WTC11 (cell line): ENCODE measurements at regions not wholly inside any gene's neighbourhood (a gene's known extent, or its start where the extent isn't known, plus 50 kb on each side); places are given as distances from the start of the nearest gene placed in this dataset.
A peak's percentile ranks its signal among the peaks of the same experiment; 100 is the strongest.

Source experiments
- CREM ChIP-seq: sonication (generic); formaldehyde crosslinking; IDR thresholded peaks from 2 replicates; pipeline ENCODE4 v1.8.1; 2022; ENCODE audit warnings: mild to moderate bottlenecking, missing genetic modification reagents, moderate library complexity
- ELF4 ChIP-seq: sonication (generic); formaldehyde crosslinking; IDR thresholded peaks from 2 replicates; pipeline ENCODE4 v1.8.1; 2022; ENCODE audit warnings: low read depth, mild to moderate bottlenecking, moderate library complexity, missing genetic modification reagents
- ETV6 ChIP-seq: sonication (generic); formaldehyde crosslinking; IDR thresholded peaks from 2 replicates; pipeline ENCODE4 v1.8.1; 2022; ENCODE audit warnings: mild to moderate bottlenecking, missing genetic modification reagents
- GABPB1 ChIP-seq: sonication (generic); formaldehyde crosslinking; IDR thresholded peaks from 2 replicates; pipeline ENCODE4 v1.8.1; 2023; ENCODE audit warnings: mild to moderate bottlenecking, missing genetic modification reagents
- HMGA2 ChIP-seq: fragments of 250-450 bp; sonication (Bioruptor Pico); IDR thresholded peaks from 2 replicates; pipeline ENCODE4 v1.4.0; 2021; ENCODE audit warnings: mild to moderate bottlenecking, moderate library complexity
- MYBL2 ChIP-seq: sonication (generic); formaldehyde crosslinking; IDR thresholded peaks from 2 replicates; pipeline ENCODE4 v1.8.1; 2023; ENCODE audit warnings: mild to moderate bottlenecking, moderate library complexity, missing genetic modification reagents
- NFE2L1 ChIP-seq: sonication (generic); formaldehyde crosslinking; IDR thresholded peaks from 2 replicates; pipeline ENCODE4 v1.8.1; 2023; ENCODE audit warnings: missing genetic modification reagents
- NR2C2 ChIP-seq: sonication (generic); formaldehyde crosslinking; IDR thresholded peaks from 2 replicates; pipeline ENCODE4 v1.8.0; 2022; ENCODE audit warnings: mild to moderate bottlenecking, missing genetic modification reagents
- NR3C1 ChIP-seq: sonication (generic); formaldehyde crosslinking; conservative IDR thresholded peaks from 2 replicates; pipeline ENCODE4 v1.8.1; 2023; ENCODE audit warnings: low read depth, mild to moderate bottlenecking, missing genetic modification reagents
- OVOL2 ChIP-seq: fragments of 250-450 bp; sonication (Bioruptor Pico); IDR thresholded peaks from 2 replicates; pipeline ENCODE4 v1.9.0; 2021; ENCODE audit warnings: mild to moderate bottlenecking, borderline replicate concordance
- PRRX2 ChIP-seq: fragments of 250-450 bp; sonication (Bioruptor Pico); IDR thresholded peaks from 2 replicates; pipeline ENCODE4 v1.8.0; 2021; ENCODE audit warnings: mild to moderate bottlenecking
- SMAD3 ChIP-seq: sonication (generic); formaldehyde crosslinking; IDR thresholded peaks from 2 replicates; pipeline ENCODE4 v1.8.0; 2022; ENCODE audit warnings: missing genetic modification reagents, mild to moderate bottlenecking, borderline replicate concordance
- SOX15 ChIP-seq: fragments of 250-450 bp; sonication (Bioruptor Pico); IDR thresholded peaks from 2 replicates; pipeline ENCODE4 v1.9.0; 2021; ENCODE audit warnings: mild to moderate bottlenecking
- USF2 ChIP-seq: sonication (generic); formaldehyde crosslinking; IDR thresholded peaks from 2 replicates; pipeline ENCODE4 v1.8.1; 2023; ENCODE audit warnings: mild to moderate bottlenecking, missing genetic modification reagents, moderate library complexity
- ZMAT4 ChIP-seq: fragments of 250-450 bp; sonication (Bioruptor Pico); IDR thresholded peaks from 2 replicates; pipeline ENCODE4 v1.9.0; 2021; ENCODE audit warnings: mild to moderate bottlenecking
- ZNF281 ChIP-seq: sonication (generic); formaldehyde crosslinking; IDR thresholded peaks from 2 replicates; pipeline ENCODE4 v1.8.0; 2023; ENCODE audit warnings: mild to moderate bottlenecking, missing genetic modification reagents
- ZNF317 ChIP-seq: sonication (generic); formaldehyde crosslinking; IDR thresholded peaks from 2 replicates; pipeline ENCODE4 v1.8.1; 2023; ENCODE audit warnings: low read depth, mild to moderate bottlenecking, moderate library complexity, missing genetic modification reagents, borderline replicate concordance
- ZNF416 ChIP-seq: fragments of 250-450 bp; sonication (Bioruptor Pico); IDR thresholded peaks from 2 replicates; pipeline ENCODE4 v1.9.0; 2021; ENCODE audit warnings: mild to moderate bottlenecking, inconsistent platforms
- ZNF425 ChIP-seq: fragments of 250-450 bp; sonication (Bioruptor Pico); conservative IDR thresholded peaks from 2 replicates; pipeline ENCODE4 v1.9.0; 2021; ENCODE audit warnings: mild to moderate bottlenecking
- ZNF512 ChIP-seq: sonication (generic); formaldehyde crosslinking; IDR thresholded peaks from 2 replicates; pipeline ENCODE4 v1.8.1; 2022; ENCODE audit warnings: missing genetic modification reagents, borderline replicate concordance
- ZNF671 ChIP-seq: fragments of 250-450 bp; sonication (Bioruptor Pico); IDR thresholded peaks from 2 replicates; pipeline ENCODE4 v1.8.0; 2021; ENCODE audit warnings: mild to moderate bottlenecking
- TF ChIP-seq, protein P1 (sequence below): sonication (generic); formaldehyde crosslinking; conservative IDR thresholded peaks from 2 replicates; pipeline ENCODE4 v1.8.1; 2022; ENCODE audit warnings: mild to moderate bottlenecking, missing genetic modification reagents
- TF ChIP-seq, protein P2 (sequence below): fragments of 250-450 bp; sonication (Bioruptor Pico); IDR thresholded peaks from 2 replicates; pipeline ENCODE4 v1.9.0; 2021; ENCODE audit warnings: mild to moderate bottlenecking, borderline replicate concordance
- TF ChIP-seq, protein P3 (sequence below): sonication (generic); formaldehyde crosslinking; IDR thresholded peaks from 2 replicates; pipeline ENCODE4 v1.8.0; 2023; ENCODE audit warnings: missing genetic modification reagents

DNA sequence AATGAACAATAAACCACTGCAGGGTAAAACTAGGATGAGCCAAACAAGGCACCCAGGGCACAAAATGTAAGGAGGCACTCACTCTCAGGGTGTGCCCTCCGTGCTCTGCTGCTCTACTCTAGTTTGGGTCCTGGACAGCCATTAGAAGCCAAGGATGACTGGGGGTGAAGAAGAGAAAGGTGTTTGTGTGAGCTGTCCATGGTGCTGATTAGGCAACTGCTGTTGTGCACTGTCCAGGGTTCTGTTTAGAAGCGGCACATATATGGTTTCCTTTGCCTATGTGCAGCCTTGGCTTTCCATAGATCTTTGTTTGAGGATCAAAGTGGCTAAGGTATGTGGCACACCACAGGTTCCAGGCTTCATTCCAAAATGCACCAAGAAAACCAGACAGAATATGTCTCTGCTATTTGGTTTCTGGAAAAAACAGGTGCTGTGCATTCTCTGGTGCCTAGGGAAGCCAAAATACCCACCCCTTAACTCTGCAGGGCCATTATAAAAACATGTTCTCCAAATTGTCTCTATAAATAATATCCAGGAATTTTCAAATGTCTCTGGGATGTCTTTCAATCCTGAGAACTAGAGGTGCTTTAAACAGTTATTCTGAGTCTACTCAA is 123.5 kb downstream of the CBLN1 start (continued):
- TF ChIP-seq ZMAT4 (CRISPR knock-in tag) (no peak), ETV6 (CRISPR knock-in tag) (peak; percentile 96), SOX15 (CRISPR knock-in tag) (no peak), NR2C2 (CRISPR knock-in tag) (peak; percentile 20; the same call in 1 of the 2 replicates), ZNF512 (peak; percentile 85; the same call in 1 of the 2 replicates), ELF4 (CRISPR knock-in tag) (no peak), PRRX2 (CRISPR knock-in tag) (no peak), ZNF425 (CRISPR knock-in tag) (0 out of 2 replicates have a peak, but pooled peaks have one; percentile 54), OVOL2 (CRISPR knock-in tag) (no peak), USF2 (CRISPR knock-in tag) (no peak), ZNF281 (CRISPR knock-in tag) (peak; percentile 87), ZNF416 (CRISPR knock-in tag) (no peak), NFE2L1 (peak; percentile 97), ZNF317 (CRISPR knock-in tag) (peak; percentile 39; the same call in 1 of the 2 replicates), MYBL2 (CRISPR knock-in tag) (peak; percentile 84), SMAD3 (CRISPR knock-in tag) (peak; percentile 99), HMGA2 (no peak), NR3C1 (CRISPR knock-in tag) (peak; percentile 87; the same call in 1 of the 2 replicates), ZNF671 (CRISPR knock-in tag) (no peak), GABPB1 (peak; percentile 56; the same call in 1 of the 2 replicates), CREM (CRISPR knock-in tag) (peak; percentile 90; the same call in 1 of the 2 replicates)
- TF ChIP-seq, protein P1, sequence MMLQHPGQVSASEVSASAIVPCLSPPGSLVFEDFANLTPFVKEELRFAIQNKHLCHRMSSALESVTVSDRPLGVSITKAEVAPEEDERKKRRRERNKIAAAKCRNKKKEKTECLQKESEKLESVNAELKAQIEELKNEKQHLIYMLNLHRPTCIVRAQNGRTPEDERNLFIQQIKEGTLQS, result no peak
- TF ChIP-seq, protein P2, sequence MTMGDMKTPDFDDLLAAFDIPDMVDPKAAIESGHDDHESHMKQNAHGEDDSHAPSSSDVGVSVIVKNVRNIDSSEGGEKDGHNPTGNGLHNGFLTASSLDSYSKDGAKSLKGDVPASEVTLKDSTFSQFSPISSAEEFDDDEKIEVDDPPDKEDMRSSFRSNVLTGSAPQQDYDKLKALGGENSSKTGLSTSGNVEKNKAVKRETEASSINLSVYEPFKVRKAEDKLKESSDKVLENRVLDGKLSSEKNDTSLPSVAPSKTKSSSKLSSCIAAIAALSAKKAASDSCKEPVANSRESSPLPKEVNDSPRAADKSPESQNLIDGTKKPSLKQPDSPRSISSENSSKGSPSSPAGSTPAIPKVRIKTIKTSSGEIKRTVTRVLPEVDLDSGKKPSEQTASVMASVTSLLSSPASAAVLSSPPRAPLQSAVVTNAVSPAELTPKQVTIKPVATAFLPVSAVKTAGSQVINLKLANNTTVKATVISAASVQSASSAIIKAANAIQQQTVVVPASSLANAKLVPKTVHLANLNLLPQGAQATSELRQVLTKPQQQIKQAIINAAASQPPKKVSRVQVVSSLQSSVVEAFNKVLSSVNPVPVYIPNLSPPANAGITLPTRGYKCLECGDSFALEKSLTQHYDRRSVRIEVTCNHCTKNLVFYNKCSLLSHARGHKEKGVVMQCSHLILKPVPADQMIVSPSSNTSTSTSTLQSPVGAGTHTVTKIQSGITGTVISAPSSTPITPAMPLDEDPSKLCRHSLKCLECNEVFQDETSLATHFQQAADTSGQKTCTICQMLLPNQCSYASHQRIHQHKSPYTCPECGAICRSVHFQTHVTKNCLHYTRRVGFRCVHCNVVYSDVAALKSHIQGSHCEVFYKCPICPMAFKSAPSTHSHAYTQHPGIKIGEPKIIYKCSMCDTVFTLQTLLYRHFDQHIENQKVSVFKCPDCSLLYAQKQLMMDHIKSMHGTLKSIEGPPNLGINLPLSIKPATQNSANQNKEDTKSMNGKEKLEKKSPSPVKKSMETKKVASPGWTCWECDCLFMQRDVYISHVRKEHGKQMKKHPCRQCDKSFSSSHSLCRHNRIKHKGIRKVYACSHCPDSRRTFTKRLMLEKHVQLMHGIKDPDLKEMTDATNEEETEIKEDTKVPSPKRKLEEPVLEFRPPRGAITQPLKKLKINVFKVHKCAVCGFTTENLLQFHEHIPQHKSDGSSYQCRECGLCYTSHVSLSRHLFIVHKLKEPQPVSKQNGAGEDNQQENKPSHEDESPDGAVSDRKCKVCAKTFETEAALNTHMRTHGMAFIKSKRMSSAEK (CRISPR knock-in tag), result 0 out of 2 replicates have a peak, but pooled peaks have one; percentile 36
- TF ChIP-seq, protein P3, sequence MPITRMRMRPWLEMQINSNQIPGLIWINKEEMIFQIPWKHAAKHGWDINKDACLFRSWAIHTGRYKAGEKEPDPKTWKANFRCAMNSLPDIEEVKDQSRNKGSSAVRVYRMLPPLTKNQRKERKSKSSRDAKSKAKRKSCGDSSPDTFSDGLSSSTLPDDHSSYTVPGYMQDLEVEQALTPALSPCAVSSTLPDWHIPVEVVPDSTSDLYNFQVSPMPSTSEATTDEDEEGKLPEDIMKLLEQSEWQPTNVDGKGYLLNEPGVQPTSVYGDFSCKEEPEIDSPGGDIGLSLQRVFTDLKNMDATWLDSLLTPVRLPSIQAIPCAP (CRISPR knock-in tag), result peak; percentile 97
